OCI-LY3 (cell line): ENCODE measurements at regions not wholly inside any gene's neighbourhood (a gene's known extent, or its start where the extent isn't known, plus 50 kb on each side); places are given as distances from the start of the nearest gene placed in this dataset.

Source experiments
- H2AFZ ChIP-seq: fragments of 200-600, 300-600 bp; shearing (Covaris generic); 2 replicates; pipeline ENCODE4 v1.6.0; 2014; ENCODE audit warnings: antibody characterized with exemption, low read depth, low read length
- H3K27ac ChIP-seq: fragments of 200-600, 300-600 bp; sonication (generic); 2 replicates; pipeline ENCODE4 v1.5.1; 2014; ENCODE audit warnings: mild to moderate bottlenecking, low read length, moderate library complexity, mixed read lengths
- H3K27me3 ChIP-seq: fragments of 200-600, 300-600 bp; sonication (generic); 2 replicates; pipeline ENCODE4 v1.6.1; 2014; ENCODE audit warnings: low read depth, low read length, mixed read lengths
- H3K36me3 ChIP-seq: fragments of 200-600, 300-600 bp; sonication (generic); replicated peaks from 2 replicates; pipeline ENCODE3; 2014; ENCODE audit warnings: low read depth, low read length, mixed read lengths
- H3K4me1 ChIP-seq: fragments of 300-600, 200-600 bp; sonication (generic); 2 replicates; pipeline ENCODE4 v1.6.1; 2014; ENCODE audit warnings: low read length, mixed read lengths
- H3K4me2 ChIP-seq: fragments of 200-600, 300-600 bp; sonication (generic); 2 replicates; pipeline ENCODE4 v1.6.1; 2014; ENCODE audit warnings: low read length, mixed read lengths
- H3K4me3 ChIP-seq: fragments of 300-600, 200-600 bp; sonication (generic); 2 replicates; pipeline ENCODE4 v1.5.1; 2014; ENCODE audit warnings: antibody characterized with exemption, mild to moderate bottlenecking, low read length, moderate library complexity
- H3K79me2 ChIP-seq: fragments of 300-600, 200-600 bp; shearing (Covaris generic); 2 replicates; pipeline ENCODE4 v1.6.1; 2014; ENCODE audit warnings: mild to moderate bottlenecking, low read length, mixed read lengths
- H3K9ac ChIP-seq: fragments of 300-600, 200-600 bp; shearing (Covaris generic); 2 replicates; pipeline ENCODE4 v1.6.0; 2014; ENCODE audit warnings: mild to moderate bottlenecking, low read length, moderate library complexity
- H3K9me3 ChIP-seq: fragments of 200-600, 300-600 bp; shearing (Covaris generic); 2 replicates; pipeline ENCODE4 v1.6.1; 2014; ENCODE audit warnings: low read length, mixed read lengths; ENCODE audit not compliant: insufficient read depth
- H4K20me1 ChIP-seq: fragments of 200-600, 300-600 bp; sonication (generic); 2 replicates; pipeline ENCODE4 v1.6.1; 2016; ENCODE audit warnings: low read length, mixed read lengths; ENCODE audit not compliant: insufficient read depth
- CTCF ChIP-seq: fragments of 200-600, 300-600 bp; sonication (generic); IDR thresholded peaks from 2 replicates; pipeline ENCODE4 v1.5.1; 2014; ENCODE audit warnings: antibody characterized with exemption, low read length, low read depth
- EZH2phosphoT487 ChIP-seq: fragments of 200-600 bp; shearing (Covaris generic); IDR thresholded peaks from 2 replicates; pipeline ENCODE4 v1.6.1; 2018; ENCODE audit warnings: antibody characterized with exemption, mixed run types, low read depth

- Histone ChIP-seq H3K9me3 (no peaks in the 10 kb centered on the region), H3K4me1 (peaks cover 15% of the 10 kb centered on the region), H3K4me3 (no peak overlapping the region), H3K4me2 (no peak overlapping the region), H2AFZ (no peak overlapping the region), H3K27ac (no peak overlapping the region), H4K20me1 (peaks cover 3% of the 10 kb centered on the region; the same call in 1 of the 2 replicates), H3K36me3 (peaks cover 15% of the 10 kb centered on the region), H3K27me3 (no peaks in the 10 kb centered on the region), H3K9ac (no peak overlapping the region), H3K79me2 (peaks cover 4% of the 10 kb centered on the region; the same call in 1 of the 2 replicates)
- TF ChIP-seq CTCF (no peak), EZH2phosphoT487 (no peak)
Observed at GRCh38 chr12:104889735-104890134, 68.4 kb downstream of the SLC41A2 start.

GRCh38 chr12:104888892-104889291, 69.2 kb downstream of the SLC41A2 start:
- Histone ChIP-seq H3K27ac (no peak overlapping the region), H3K4me1 (peaks cover 15% of the 10 kb centered on the region), H3K9me3 (no peaks in the 10 kb centered on the region), H3K79me2 (peaks cover 4% of the 10 kb centered on the region; the same call in 1 of the 2 replicates), H3K36me3 (peaks cover 20% of the 10 kb centered on the region), H2AFZ (no peak overlapping the region), H4K20me1 (peaks cover 3% of the 10 kb centered on the region; the same call in 1 of the 2 replicates), H3K4me2 (no peak overlapping the region), H3K27me3 (no peaks in the 10 kb centered on the region), H3K9ac (no peak overlapping the region), H3K4me3 (no peak overlapping the region)
- TF ChIP-seq CTCF (no peak), EZH2phosphoT487 (no peak)

- Histone ChIP-seq H3K36me3 (peaks cover 20% of the 10 kb centered on the region), H3K27ac (no peak overlapping the region), H3K4me2 (no peak overlapping the region), H4K20me1 (peaks cover 3% of the 10 kb centered on the region; the same call in 1 of the 2 replicates), H2AFZ (no peak overlapping the region), H3K4me3 (no peak overlapping the region), H3K4me1 (peaks cover 15% of the 10 kb centered on the region), H3K27me3 (no peaks in the 10 kb centered on the region), H3K79me2 (peaks cover 4% of the 10 kb centered on the region; the same call in 1 of the 2 replicates), H3K9ac (no peak overlapping the region), H3K9me3 (no peaks in the 10 kb centered on the region)
- no peak for TF ChIP-seq CTCF
- no peak for TF ChIP-seq EZH2phosphoT487
Observed at GRCh38 chr12:104888481-104888880, 69.6 kb downstream of the SLC41A2 start.

GRCh38 chr12:104887452-104887851, 70.6 kb downstream of the SLC41A2 start:
- peaks cover 4% of the 10 kb centered on the region; the same call in 1 of the 2 replicates for H3K79me2 ChIP-seq
- no peak overlapping the region for H3K4me3 ChIP-seq
- no peak overlapping the region for H2AFZ ChIP-seq
- no peaks in the 10 kb centered on the region for H3K9me3 ChIP-seq
- peaks cover 20% of the 10 kb centered on the region for H3K36me3 ChIP-seq
- H4K20me1 ChIP-seq = peaks cover 3% of the 10 kb centered on the region; the same call in 1 of the 2 replicates
- peaks cover 15% of the 10 kb centered on the region for H3K4me1 ChIP-seq
- H3K27me3 ChIP-seq = no peaks in the 10 kb centered on the region
- H3K27ac ChIP-seq = no peak overlapping the region
- no peak overlapping the region for H3K9ac ChIP-seq
- TF ChIP-seq CTCF = no peak
- no peak for TF ChIP-seq EZH2phosphoT487
- H3K4me2 ChIP-seq = no peak overlapping the region
